Left kidney (tissue), 1 donor: ENCODE measurements at regions not wholly inside any gene's neighbourhood (a gene's known extent, or its start where the extent isn't known, plus 50 kb on each side); places are given as distances from the start of the nearest gene placed in this dataset.
"Not testable (repeated sequence)": the region's sequence is repeated elsewhere in the genome, so short reads cannot be mapped to it uniquely, and the experiment has no call there.

Experiments used
- DNase-seq: peaks from one replicate; pipeline ENCODE4 v3.0.0-alpha.2; 2013

DNA sequence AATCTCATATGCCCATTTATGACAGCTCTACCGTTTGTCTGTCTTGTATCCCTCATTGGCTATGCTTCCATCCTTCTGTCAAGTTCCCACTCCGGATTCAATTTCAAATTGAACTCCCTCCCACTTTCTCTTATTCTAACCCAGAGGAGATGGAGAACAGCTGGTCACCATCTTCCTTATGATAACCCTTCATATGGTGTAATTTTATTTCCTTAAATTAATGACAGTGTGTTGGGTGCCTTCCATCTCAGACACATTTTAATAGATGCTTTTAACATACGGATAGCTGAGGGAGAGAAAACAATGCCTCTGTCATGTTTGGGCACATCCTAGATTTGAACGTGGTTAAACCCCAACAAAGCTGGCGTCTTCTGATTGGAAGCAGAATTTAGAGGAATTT is 103.0 kb upstream of the PLXNA2 start:
- DNase-seq = no peak

DNA sequence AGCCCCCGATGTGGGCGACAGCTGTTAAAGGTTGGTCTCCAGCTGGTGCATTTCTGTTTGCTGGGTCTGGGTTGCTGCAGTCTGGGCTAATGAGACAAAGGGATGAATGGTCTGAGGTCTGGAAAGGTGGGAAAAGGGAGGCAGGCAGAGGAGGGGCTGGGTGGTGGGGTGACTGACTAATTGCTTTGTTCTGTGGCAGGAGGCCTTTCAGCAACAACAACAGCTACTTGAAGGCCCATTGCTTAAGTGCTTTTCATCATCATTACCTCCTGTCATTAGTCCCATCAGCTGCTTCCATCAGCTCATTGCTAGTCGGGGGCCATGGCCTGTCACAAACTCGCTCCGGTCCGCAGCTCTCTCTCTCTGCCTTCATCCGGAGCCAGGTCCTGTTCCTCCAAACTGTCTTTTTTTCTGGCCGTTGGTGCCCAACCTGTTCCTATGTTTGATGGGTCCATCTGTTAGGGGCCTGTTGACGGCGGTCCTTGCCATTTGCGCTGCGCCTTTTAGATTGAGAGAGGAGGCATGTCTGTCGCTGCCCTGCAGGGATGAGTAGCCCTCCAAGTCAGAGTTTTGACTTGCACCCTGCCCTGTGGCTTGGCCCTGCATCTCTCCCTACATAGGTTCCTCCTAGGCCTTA is 105.6 kb upstream of the PLXNA2 start:
- no peak for DNase-seq

DNA sequence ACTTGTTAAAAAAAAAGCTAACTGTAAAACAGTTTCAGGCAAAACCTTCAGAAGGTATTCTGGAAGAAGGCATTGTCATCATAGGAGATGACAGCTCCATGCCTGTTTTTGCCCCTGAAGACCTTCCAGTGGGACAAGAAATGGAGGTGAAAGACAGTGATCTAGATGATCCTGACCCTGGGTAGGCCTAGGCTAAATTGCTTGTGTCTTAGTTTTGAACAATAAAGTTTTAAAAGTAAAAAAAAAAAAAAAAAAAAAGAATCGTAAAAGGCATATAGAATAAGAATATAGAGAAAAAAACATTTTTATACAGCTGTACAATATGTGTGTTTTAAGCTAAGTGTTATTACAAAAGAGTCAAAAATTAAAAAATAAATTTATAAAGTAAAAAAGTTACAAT is 106.6 kb upstream of the PLXNA2 start:
- DNase-seq = no peak

DNA sequence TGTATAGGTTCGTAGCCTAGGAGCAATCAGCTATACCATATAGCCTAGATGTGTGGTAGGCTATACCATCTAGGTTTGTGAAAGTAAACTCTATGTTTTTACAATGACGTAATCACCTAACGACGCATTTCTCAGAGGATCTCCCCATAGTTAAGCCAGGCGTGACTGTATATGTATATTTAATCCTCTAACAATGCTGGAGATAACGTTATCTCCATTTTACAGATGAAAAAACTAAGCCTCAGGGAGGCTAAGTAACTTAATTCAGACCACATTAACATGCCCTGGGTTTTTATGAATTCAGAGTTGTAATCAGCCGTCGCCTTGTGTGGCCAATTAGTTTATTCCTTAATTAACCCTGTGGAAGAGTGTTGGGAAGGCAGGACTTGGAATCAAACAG is 107.7 kb upstream of the PLXNA2 start:
- no peak for DNase-seq

GRCh38 chr1:208353797-208354196 is 109.6 kb upstream of the PLXNA2 start:
- not testable (repeated sequence) for DNase-seq

GRCh38 chr1:208357644-208358507 is 113.7 kb upstream of the PLXNA2 start:
- no peak for DNase-seq

DNA sequence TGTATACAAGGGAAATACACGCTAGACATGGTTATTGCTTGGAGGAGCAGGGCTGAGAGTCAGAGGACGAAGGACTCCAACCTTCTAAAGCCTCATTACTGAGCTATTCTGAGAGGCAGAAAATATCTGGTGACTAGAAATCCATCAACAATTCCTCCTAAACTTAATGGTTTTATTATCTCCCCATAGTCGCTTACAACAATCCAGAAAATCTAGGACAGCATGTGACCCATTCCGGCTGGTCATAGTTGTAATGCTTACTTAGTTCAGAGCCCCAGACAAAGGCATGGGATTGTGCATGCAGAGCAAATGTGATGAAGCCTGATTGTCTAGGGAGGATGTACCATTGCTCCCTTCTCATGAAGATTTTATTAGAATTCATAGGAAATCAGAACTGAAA is 114.5 kb upstream of the PLXNA2 start:
- DNase-seq = no peak

GRCh38 chr1:208362011-208362410 is 117.8 kb upstream of the PLXNA2 start:
- DNase-seq = no peak

- DNase-seq = no peak
Measured at GRCh38 chr1:208366559-208366958, 122.4 kb upstream of the PLXNA2 start.

DNA sequence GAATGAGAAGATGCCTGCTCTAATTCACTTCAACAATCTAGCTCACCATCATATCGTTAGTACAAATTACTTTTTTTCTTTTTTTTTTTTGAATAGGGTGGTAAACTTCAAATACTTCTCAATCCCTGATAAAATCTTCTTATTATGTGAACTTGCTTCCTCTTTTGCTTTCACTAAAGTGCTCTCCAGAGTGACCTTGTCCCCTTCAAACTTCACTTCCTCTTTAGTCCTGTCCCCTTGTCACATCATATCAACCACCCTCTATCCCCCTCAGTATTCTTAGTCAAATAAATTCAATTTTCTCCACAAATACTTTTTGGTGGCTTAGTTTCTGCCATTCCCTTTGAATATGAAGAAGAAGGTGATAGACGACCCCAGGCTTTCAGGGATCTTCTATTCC is 124.9 kb upstream of the PLXNA2 start:
- no peak for DNase-seq

GRCh38 chr1:208369658-208370057 is 125.5 kb upstream of the PLXNA2 start:
- DNase-seq = no peak

GRCh38 chr1:208374391-208374941 is 130.3 kb upstream of the PLXNA2 start:
- DNase-seq = no peak

GRCh38 chr1:208381481-208381880 is 137.3 kb upstream of the PLXNA2 start:
- DNase-seq = no peak

DNA sequence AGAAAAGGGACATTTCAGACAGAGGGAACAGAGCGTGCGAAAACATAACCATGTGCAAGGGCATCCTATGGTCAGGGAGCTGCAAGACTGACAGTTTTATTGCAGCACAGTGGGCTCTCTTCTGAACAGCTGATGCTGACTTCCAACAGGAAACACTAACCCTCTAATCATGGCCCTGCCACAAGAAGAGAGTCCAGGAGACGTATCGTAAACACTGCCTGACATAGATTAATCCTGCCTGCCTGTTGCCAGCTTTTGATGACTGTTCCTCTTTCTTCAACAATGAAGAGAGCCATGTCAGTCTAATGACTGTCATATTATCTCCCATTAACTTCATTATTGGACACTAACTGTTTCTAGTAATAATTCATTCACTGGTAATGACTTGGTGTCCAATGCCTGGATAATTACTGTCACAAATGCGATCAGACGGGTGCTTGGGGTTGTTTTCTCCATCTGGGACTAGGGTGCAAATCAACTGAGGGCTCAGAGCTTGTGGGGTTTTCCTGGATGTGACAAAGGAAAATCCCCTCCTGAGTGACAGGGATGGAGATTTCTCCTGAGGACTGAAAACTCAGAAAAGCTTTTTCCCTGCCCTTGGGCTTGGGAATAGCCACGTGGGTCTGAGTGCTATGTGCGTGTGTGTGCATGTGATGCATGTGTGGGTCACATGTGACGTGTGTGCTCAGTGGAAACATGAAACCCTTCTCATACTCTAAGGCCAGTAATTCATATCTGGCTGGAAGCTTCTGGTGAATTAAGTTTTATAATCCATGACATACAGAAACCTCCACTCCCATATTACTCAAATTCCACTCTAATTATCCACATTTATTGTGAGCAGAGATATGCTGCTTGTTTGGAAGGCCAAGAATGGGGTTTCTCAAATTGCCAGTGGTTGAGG is 144.0 kb upstream of the PLXNA2 start:
- peak; percentile 34 for DNase-seq

DNA sequence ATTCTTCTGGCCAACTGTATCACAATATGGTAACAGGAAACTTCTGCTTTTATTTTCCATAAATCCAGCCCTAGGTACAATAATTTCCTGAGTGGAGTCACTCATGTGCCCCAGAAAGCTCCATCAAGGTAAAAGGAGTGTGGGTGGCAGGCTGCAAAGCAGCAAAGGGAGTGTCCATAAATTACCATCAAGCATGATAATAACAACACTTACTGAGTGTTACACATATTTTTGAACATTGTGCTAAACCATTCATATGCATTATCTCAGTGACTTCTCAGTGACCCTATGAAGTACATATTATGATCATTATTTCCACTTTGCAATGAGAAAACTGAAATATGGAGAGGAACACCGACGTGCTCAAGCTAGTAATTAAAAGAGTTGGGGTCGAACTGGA is 149.2 kb upstream of the PLXNA2 start:
- DNase-seq = no peak

DNA sequence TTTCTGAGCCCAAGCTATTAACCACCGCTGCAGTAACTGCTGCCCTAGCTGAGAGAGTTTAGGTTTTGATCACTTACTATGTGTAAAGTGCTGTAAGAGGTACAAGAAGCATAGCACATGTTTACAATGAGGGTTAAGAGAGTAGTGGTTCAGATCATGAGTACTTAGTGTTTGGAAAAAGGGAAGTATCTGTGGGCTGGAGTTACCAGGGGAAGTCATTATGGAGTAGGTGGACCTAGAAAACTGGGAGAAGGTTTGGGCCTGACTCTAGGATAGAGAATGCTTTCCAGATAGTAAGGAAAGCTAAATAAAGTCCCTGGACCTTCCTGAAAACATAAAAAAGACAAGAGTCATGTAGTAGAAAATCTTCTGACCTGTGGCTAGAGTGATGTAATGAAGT is 149.6 kb upstream of the PLXNA2 start:
- no peak for DNase-seq

GRCh38 chr1:208397286-208397685 is 153.1 kb upstream of the PLXNA2 start:
- DNase-seq = no peak

DNA sequence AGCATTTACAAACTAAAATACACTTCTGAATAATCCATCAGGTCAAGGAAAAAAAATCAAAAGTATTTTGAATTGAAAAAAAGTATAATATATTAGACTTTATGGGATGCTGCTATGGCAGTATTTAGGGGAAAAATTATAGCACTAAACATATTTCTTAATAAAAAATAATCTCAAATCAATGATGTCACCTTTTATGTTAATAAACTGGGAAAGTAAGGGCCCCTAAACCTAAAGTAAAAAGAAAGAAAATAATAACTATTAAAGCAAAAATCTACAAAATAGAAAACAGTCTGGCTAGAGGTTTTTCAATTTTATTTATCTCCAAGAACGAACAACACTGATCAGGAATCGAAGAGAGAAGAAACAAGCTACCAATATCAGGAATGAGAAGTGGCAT is 160.8 kb upstream of the PLXNA2 start:
- no peak for DNase-seq

GRCh38 chr1:208409176-208409575 is 165.0 kb upstream of the PLXNA2 start:
- no peak for DNase-seq

GRCh38 chr1:208410409-208410808 is 166.2 kb upstream of the PLXNA2 start:
- DNase-seq = no peak

GRCh38 chr1:208413006-208413405 is 168.8 kb upstream of the PLXNA2 start:
- DNase-seq = no peak

DNA sequence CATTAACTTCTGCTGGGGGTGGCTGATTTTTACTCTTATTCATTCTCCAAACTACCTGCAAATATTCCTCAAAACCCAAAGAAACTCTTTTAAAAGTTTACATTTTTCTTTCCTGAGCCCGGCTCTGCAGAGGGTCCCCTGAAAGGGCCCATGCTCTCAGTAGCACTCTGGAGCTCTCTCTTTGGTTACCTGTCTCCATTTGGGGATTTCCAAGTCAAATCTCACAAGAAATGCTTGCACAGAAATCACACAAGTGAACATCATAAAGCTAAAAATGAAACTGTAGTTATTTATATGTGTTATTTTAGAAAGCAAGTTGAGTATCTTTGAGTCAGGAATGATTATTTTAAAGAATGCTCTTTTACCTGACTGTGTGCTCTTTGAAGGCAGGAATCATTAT is 174.5 kb upstream of the PLXNA2 start:
- DNase-seq = no peak
